ENCODE measurements at regions not wholly inside any gene's neighbourhood (a gene's known extent, or its start where the extent isn't known, plus 50 kb on each side); places are given as distances from the start of the nearest gene placed in this dataset.

DNA sequence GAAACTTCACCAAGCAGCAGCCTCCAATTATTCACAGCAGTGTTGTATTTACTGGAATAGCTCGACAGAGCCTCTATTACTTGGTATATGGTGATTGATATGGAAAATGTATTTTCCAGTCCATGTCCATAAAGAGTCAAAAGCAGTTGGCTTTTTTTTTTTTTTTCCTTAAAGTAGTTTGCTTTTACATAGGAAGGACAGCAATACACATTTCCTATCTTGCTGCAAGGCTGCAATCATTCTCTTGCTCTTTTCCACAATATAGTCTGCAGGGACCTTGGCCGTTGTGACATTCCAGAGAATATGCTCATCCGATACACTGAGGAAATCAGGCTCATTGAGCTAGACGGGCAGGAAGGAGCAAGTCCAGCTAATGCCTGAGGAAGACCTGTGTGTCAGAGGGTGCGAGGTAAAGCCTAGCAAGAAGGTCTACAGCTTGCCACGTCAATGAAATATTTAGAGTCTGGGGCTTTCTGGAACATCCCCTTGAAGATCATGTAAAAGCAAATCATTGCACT lies 131.1 kb downstream of the ENGASE start:
- ChIA-PET POLR2A (ENCODE audit: unreplicated experiment) (no interaction called here), CTCF (no interaction called here)
- Histone ChIP-seq H3K9me2 (ENCODE audit: insufficient read depth) (no peaks in the 10 kb centered on the region), H3K79me2 (ENCODE audit: low read depth) (no peaks in the 10 kb centered on the region), H3K4me2 (no peak overlapping the region), H2AFZ (no peak overlapping the region), H3K9me3 (ENCODE audit: insufficient read depth, low read depth) (no peaks in the 10 kb centered on the region), H3K4me1 (replicated peaks; ENCODE audit: insufficient read depth) (no peaks in the 10 kb centered on the region), H3K27me3 (ENCODE audit: insufficient read depth, low read depth) (peaks cover 79% of the 10 kb centered on the region), H3K36me3 (ENCODE audit: low read depth) (no peaks in the 10 kb centered on the region), H4K20me1 (ENCODE audit: insufficient read depth) (no peaks in the 10 kb centered on the region), H3K4me3 (no peak overlapping the region), H3K27ac (no peak overlapping the region), H3F3A (ENCODE audit: insufficient read depth, low read depth) (no peaks in the 10 kb centered on the region)
- BruUV-seq (replicated peaks): no TSS peak
- DNase-seq: no peak
- TF ChIP-seq, protein P1, sequence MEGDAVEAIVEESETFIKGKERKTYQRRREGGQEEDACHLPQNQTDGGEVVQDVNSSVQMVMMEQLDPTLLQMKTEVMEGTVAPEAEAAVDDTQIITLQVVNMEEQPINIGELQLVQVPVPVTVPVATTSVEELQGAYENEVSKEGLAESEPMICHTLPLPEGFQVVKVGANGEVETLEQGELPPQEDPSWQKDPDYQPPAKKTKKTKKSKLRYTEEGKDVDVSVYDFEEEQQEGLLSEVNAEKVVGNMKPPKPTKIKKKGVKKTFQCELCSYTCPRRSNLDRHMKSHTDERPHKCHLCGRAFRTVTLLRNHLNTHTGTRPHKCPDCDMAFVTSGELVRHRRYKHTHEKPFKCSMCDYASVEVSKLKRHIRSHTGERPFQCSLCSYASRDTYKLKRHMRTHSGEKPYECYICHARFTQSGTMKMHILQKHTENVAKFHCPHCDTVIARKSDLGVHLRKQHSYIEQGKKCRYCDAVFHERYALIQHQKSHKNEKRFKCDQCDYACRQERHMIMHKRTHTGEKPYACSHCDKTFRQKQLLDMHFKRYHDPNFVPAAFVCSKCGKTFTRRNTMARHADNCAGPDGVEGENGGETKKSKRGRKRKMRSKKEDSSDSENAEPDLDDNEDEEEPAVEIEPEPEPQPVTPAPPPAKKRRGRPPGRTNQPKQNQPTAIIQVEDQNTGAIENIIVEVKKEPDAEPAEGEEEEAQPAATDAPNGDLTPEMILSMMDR (conservative IDR thresholded peaks at IDR 0.05): no peak
- TF ChIP-seq EZH2 (IDR thresholded peaks at IDR 0.05; ENCODE audit: low read depth): no peak
- intact Hi-C loops (cut with micrococcal nuclease; ENCODE audit: unreplicated experiment): no loop called here

DNA sequence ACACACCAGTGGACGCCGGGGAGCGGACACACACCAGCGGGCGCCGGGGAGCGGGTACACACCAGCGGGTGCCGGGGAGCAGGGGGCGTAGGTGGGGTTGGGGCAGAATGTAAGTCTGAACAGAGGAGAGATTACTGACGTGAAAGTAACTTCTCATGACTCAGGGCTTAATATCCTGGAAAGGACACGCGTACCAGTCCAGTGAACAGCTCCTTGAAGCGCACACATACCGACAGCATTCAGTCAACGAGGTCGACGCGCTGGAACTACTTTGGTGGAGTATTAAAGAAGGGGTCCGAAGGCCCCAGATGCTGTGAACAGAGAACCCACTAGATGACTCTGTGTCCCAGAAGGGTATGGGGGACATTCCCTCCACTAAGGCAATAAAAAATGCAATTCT lies 129.6 kb downstream of the ENGASE start:
- Histone ChIP-seq H4K20me1 (ENCODE audit: insufficient read depth) (no peaks in the 10 kb centered on the region), H3K36me3 (ENCODE audit: low read depth) (no peaks in the 10 kb centered on the region), H2AFZ (no peak overlapping the region), H3K4me3 (no peak overlapping the region), H3K79me2 (ENCODE audit: low read depth) (no peaks in the 10 kb centered on the region), H3K9me2 (ENCODE audit: insufficient read depth) (no peaks in the 10 kb centered on the region), H3K9me3 (ENCODE audit: insufficient read depth, low read depth) (no peaks in the 10 kb centered on the region), H3K4me1 (replicated peaks; ENCODE audit: insufficient read depth) (no peaks in the 10 kb centered on the region), H3K27ac (no peak overlapping the region), H3F3A (ENCODE audit: insufficient read depth, low read depth) (no peaks in the 10 kb centered on the region), H3K4me2 (no peak overlapping the region), H3K27me3 (ENCODE audit: insufficient read depth, low read depth) (peaks cover 77% of the 10 kb centered on the region)
- no peak for DNase-seq
- intact Hi-C loops (cut with micrococcal nuclease; ENCODE audit: unreplicated experiment): no loop called here
- POLR2A ChIA-PET (ENCODE audit: unreplicated experiment): no interaction called here
- TF ChIP-seq EZH2 (IDR thresholded peaks at IDR 0.05; ENCODE audit: low read depth): no peak
- TF ChIP-seq, protein P1 (conservative IDR thresholded peaks at IDR 0.05): no peak
- BruUV-seq (replicated peaks): no TSS peak
- CTCF ChIA-PET: no interaction called here

DNA sequence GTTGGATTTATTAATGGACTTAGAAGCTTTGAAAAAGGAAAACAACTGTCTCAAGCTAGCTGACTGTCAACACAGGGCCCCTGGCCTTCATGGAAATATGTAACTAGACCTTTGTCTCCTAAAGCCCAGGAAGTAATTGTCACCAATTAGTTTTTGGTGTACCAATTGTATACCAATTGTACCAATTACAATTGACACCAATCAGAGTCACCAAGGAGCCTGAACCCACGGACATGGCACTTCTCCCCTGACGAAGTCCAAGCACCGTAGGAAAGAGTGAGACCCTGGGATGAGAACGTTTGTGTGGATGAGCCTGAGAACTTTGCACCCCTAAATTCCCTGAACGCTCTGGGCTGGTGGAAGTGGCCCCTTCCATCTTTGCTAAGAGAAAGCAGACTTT lies 129.0 kb downstream of the ENGASE start:
- CTCF ChIA-PET: no interaction called here
- intact Hi-C loops (cut with micrococcal nuclease; ENCODE audit: unreplicated experiment): no loop called here
- no peak for DNase-seq

More for the DNA sequence above, 129.0 kb downstream of the ENGASE start:
- Histone ChIP-seq H3K27ac (no peak overlapping the region), H3K79me2 (ENCODE audit: low read depth) (no peaks in the 10 kb centered on the region), H3K27me3 (ENCODE audit: insufficient read depth, low read depth) (peaks cover 77% of the 10 kb centered on the region), H3K4me1 (replicated peaks; ENCODE audit: insufficient read depth) (no peaks in the 10 kb centered on the region), H3K4me2 (no peak overlapping the region), H3K9me3 (ENCODE audit: insufficient read depth, low read depth) (no peaks in the 10 kb centered on the region), H2AFZ (no peak overlapping the region), H3F3A (ENCODE audit: insufficient read depth, low read depth) (no peaks in the 10 kb centered on the region), H3K9me2 (ENCODE audit: insufficient read depth) (no peaks in the 10 kb centered on the region), H3K36me3 (ENCODE audit: low read depth) (no peaks in the 10 kb centered on the region), H4K20me1 (ENCODE audit: insufficient read depth) (no peaks in the 10 kb centered on the region), H3K4me3 (no peak overlapping the region)
- BruUV-seq (replicated peaks): no TSS peak
- POLR2A ChIA-PET (ENCODE audit: unreplicated experiment): no interaction called here
- TF ChIP-seq, protein P1 (conservative IDR thresholded peaks at IDR 0.05): no peak
- TF ChIP-seq EZH2 (IDR thresholded peaks at IDR 0.05; ENCODE audit: low read depth): no peak
